Breast epithelium (tissue), 3 donors: ENCODE measurements at regions not wholly inside any gene's neighbourhood (a gene's known extent, or its start where the extent isn't known, plus 50 kb on each side); places are given as distances from the start of the nearest gene placed in this dataset.

ENCODE experiments used
- CTCF ChIP-seq, 3 donors: fragments of 450-650 bp; IDR thresholded peaks; one replicate each; pipeline ENCODE4 v1.5.1; 2016 to 2017; ENCODE audit warnings: antibody characterized with exemption in 3 of 3, mild to moderate bottlenecking in 3 of 3, moderate library complexity in 3 of 3
- POLR2AphosphoS5 ChIP-seq, 3 donors: sonication (generic); formaldehyde crosslinking; IDR thresholded peaks; one replicate each; pipeline ENCODE4 v1.6.1; 2017; ENCODE audit warnings: antibody characterized with exemption in 3 of 3

GRCh38 chr5:161152415-161152940 is 300.5 kb upstream of the ATP10B start:
- TF ChIP-seq POLR2AphosphoS5 (IDR thresholded peaks at IDR 0.05): no peak
- TF ChIP-seq CTCF (IDR thresholded peaks at IDR 0.05): no peak
